ENCODE measurements at regions not wholly inside any gene's neighbourhood (a gene's known extent, or its start where the extent isn't known, plus 50 kb on each side); places are given as distances from the start of the nearest gene placed in this dataset.
"Not testable (repeated sequence)": the region's sequence is repeated elsewhere in the genome, so short reads cannot be mapped to it uniquely, and the experiment has no call there.

GRCh38 chr5:50501491-50502228 is 60.6 kb upstream of the EMB start:
- FAIRE-seq: no peak
- no peak for DNase-seq (ENCODE audit: low spot score)

- not testable (repeated sequence) for FAIRE-seq; DNase-seq (ENCODE audit: low spot score)
Measured at GRCh38 chr5:50513028-50513457, 72.0 kb upstream of the EMB start.

GRCh38 chr5:50521060-50521459 is 80.0 kb upstream of the EMB start:
- not testable (repeated sequence) for DNase-seq (ENCODE audit: low spot score); FAIRE-seq

GRCh38 chr5:50527514-50528060 is 86.5 kb upstream of the EMB start:
- DNase-seq (ENCODE audit: low spot score); FAIRE-seq: not testable (repeated sequence)

- no peak for FAIRE-seq
Measured at GRCh38 chr5:50535393-50535792, 94.3 kb upstream of the EMB start.

GRCh38 chr5:50537534-50537933 is 96.4 kb upstream of the EMB start:
- DNase-seq (ENCODE audit: low spot score): not testable (repeated sequence)
- peak; percentile 77 for FAIRE-seq

More at GRCh38 chr5:50535393-50535792, 94.3 kb upstream of the EMB start:
- DNase-seq (ENCODE audit: low spot score): no peak

GRCh38 chr5:50547303-50547702 is 106.2 kb upstream of the EMB start:
- no peak for FAIRE-seq
- DNase-seq (ENCODE audit: low spot score): no peak

GRCh38 chr5:50550267-50550666 is 109.2 kb upstream of the EMB start:
- DNase-seq (ENCODE audit: low spot score): no peak
- FAIRE-seq: no peak

- DNase-seq (ENCODE audit: low spot score): no peak
- no peak for FAIRE-seq
Measured at GRCh38 chr5:50550993-50551392, 109.9 kb upstream of the EMB start.

- no peak for FAIRE-seq
- DNase-seq (ENCODE audit: low spot score): no peak
Measured at GRCh38 chr5:50553560-50553984, 112.5 kb upstream of the EMB start.

- not testable (repeated sequence) for FAIRE-seq; DNase-seq (ENCODE audit: low spot score)
Measured at GRCh38 chr5:50558640-50559039, 107.8 kb upstream of the PARP8 start.

GRCh38 chr5:50559955-50560354 is 106.5 kb upstream of the PARP8 start:
- FAIRE-seq (no peak), DNase-seq (ENCODE audit: low spot score) (no peak)

- DNase-seq (ENCODE audit: low spot score) (no peak), FAIRE-seq (no peak)
Measured at GRCh38 chr5:50562694-50563093, 103.7 kb upstream of the PARP8 start.

GRCh38 chr5:50564079-50564478 is 102.4 kb upstream of the PARP8 start:
- FAIRE-seq: no peak
- no peak for DNase-seq (ENCODE audit: low spot score)

- no peak for DNase-seq (ENCODE audit: low spot score)
- FAIRE-seq: no peak
Measured at GRCh38 chr5:50564558-50564957, 101.9 kb upstream of the PARP8 start.

- no peak for FAIRE-seq
- DNase-seq (ENCODE audit: low spot score): no peak
Measured at GRCh38 chr5:50574121-50574520, 92.3 kb upstream of the PARP8 start.

GRCh38 chr5:50575740-50576139 is 90.7 kb upstream of the PARP8 start:
- FAIRE-seq: no peak
- no peak for DNase-seq (ENCODE audit: low spot score)

- no peak for DNase-seq (ENCODE audit: low spot score)
- no peak for FAIRE-seq
Measured at GRCh38 chr5:50576265-50576664, 90.2 kb upstream of the PARP8 start.

GRCh38 chr5:50576686-50577256 is 89.7 kb upstream of the PARP8 start:
- no peak for FAIRE-seq
- DNase-seq (ENCODE audit: low spot score): no peak

GRCh38 chr5:50580506-50580905 is 85.9 kb upstream of the PARP8 start:
- no peak for FAIRE-seq

GRCh38 chr5:50581845-50582244 is 84.6 kb upstream of the PARP8 start:
- not testable (repeated sequence) for DNase-seq (ENCODE audit: low spot score); FAIRE-seq

More at GRCh38 chr5:50580506-50580905, 85.9 kb upstream of the PARP8 start:
- no peak for DNase-seq (ENCODE audit: low spot score)

- DNase-seq (ENCODE audit: low spot score) (no peak), FAIRE-seq (no peak)
Measured at GRCh38 chr5:50582699-50583098, 83.7 kb upstream of the PARP8 start.

GRCh38 chr5:50583621-50584020 is 82.8 kb upstream of the PARP8 start:
- FAIRE-seq (no peak), DNase-seq (ENCODE audit: low spot score) (no peak)

Measured in urothelium cell line (cell line).